ENCODE measurements at regions not wholly inside any gene's neighbourhood (a gene's known extent, or its start where the extent isn't known, plus 50 kb on each side); places are given as distances from the start of the nearest gene placed in this dataset.

DNA sequence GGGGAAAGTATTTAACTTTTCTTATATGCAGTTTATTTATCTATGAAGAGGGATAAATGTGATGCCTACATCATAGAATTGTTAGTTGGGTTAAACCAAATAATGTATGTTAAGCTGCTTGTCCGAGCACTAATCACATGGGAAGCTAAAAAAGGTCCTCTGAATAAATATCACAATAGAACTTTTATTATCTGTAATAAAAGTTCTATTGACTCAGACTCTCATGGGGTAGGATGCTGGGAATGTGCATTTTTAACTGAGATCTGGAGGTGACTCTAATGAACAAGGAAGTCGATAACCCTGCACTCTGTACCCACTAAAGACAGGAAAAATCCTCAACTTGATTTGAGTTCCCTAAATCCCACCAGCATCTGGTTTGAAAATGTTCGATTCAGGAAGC is 205.9 kb upstream of the IL12B start:
- no peaks in the 10 kb centered on the region for H3K27me3 ChIP-seq (replicated peaks in 1 of 2; ENCODE audit: control insufficient read depth in 2 of 2, insufficient read depth in 2 of 2, low read length in 1 of 2)
- ATAC-seq (no peak), FAIRE-seq (no peak), DNase-seq (ENCODE audit: low read depth, low spot score) (no peak)
- POLR2A ChIA-PET: no interaction called here
- no peaks in the 10 kb centered on the region for H3K4me1 ChIP-seq (ENCODE audit: control insufficient read depth, insufficient read depth, low read length)
- no TSS peak for BruUV-seq (replicated peaks)
- no peak overlapping the region for H3K4me2 ChIP-seq (ENCODE audit: control insufficient read depth, insufficient read depth)
- WGBS (ENCODE audit: insufficient coverage, insufficient replicate concordance, low lambda C conversion rate, missing lambda C conversion rate): 55% methylated on average over 3 of the region's 3 CpGs
- H3K9me3 ChIP-seq (replicated peaks; ENCODE audit: control insufficient read depth, insufficient read depth, low read length): no peaks in the 10 kb centered on the region; the same call in 2 of the 3 replicates
- SMC1A ChIA-PET (ENCODE audit: uncharacterized antibody, unreplicated experiment): interaction anchor here (0.7 to 1.0 kb wide), 2 partner anchors 13 to 169 kb away, joined by 3 read pairs; no protein-coding TSS in a partner anchor
- intact Hi-C loops (cut with micrococcal nuclease; ENCODE audit: unreplicated experiment): no loop called here
- CTCF ChIA-PET: interaction anchor here (0.6 to 1.0 kb wide), 2 partner anchors 41 to 44 kb away, joined by 3 read pairs; no protein-coding TSS in a partner anchor
- in situ Hi-C loops (cut with MboI): no loop called here
- TF ChIP-seq TCF7 (IDR thresholded peaks at IDR 0.05; ENCODE audit: borderline replicate concordance) (no peak), KAT2A (conservative IDR thresholded peaks at IDR 0.05; ENCODE audit: control insufficient read depth, low read depth, low read length) (no peak), LARP7 (IDR thresholded peaks at IDR 0.05) (no peak), HDGF (IDR thresholded peaks at IDR 0.05) (no peak), STAT3 (IDR thresholded peaks at IDR 0.05; ENCODE audit: low read depth, low read length) (no peak), POLR2AphosphoS2 (IDR thresholded peaks at IDR 0.05; ENCODE audit: low read depth, low read length) (no peak), BHLHE40 (IDR thresholded peaks at IDR 0.05; ENCODE audit: borderline replicate concordance in 1 of 2, low read depth in 2 of 2, low read length in 1 of 2) (no peak), CHD4 (IDR thresholded peaks at IDR 0.05) (no peak), NFXL1 (IDR thresholded peaks at IDR 0.05; ENCODE audit: borderline replicate concordance) (no peak), PAX8 (IDR thresholded peaks at IDR 0.05) (no peak), BRCA1 (IDR thresholded peaks at IDR 0.05; ENCODE audit: low read depth, low read length) (no peak), CBX3 (IDR thresholded peaks at IDR 0.05; ENCODE audit: borderline replicate concordance, low read depth) (no peak), MXI1 (IDR thresholded peaks at IDR 0.05; ENCODE audit: low read depth, low read length) (no peak), PAX5 (IDR thresholded peaks at IDR 0.05; ENCODE audit: borderline replicate concordance, low read depth, low read length) (no peak)
- TF ChIP-seq, protein P1, sequence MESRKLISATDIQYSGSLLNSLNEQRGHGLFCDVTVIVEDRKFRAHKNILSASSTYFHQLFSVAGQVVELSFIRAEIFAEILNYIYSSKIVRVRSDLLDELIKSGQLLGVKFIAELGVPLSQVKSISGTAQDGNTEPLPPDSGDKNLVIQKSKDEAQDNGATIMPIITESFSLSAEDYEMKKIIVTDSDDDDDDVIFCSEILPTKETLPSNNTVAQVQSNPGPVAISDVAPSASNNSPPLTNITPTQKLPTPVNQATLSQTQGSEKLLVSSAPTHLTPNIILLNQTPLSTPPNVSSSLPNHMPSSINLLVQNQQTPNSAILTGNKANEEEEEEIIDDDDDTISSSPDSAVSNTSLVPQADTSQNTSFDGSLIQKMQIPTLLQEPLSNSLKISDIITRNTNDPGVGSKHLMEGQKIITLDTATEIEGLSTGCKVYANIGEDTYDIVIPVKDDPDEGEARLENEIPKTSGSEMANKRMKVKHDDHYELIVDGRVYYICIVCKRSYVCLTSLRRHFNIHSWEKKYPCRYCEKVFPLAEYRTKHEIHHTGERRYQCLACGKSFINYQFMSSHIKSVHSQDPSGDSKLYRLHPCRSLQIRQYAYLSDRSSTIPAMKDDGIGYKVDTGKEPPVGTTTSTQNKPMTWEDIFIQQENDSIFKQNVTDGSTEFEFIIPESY (IDR thresholded peaks at IDR 0.05): no peak
- TF ChIP-seq, protein P2, sequence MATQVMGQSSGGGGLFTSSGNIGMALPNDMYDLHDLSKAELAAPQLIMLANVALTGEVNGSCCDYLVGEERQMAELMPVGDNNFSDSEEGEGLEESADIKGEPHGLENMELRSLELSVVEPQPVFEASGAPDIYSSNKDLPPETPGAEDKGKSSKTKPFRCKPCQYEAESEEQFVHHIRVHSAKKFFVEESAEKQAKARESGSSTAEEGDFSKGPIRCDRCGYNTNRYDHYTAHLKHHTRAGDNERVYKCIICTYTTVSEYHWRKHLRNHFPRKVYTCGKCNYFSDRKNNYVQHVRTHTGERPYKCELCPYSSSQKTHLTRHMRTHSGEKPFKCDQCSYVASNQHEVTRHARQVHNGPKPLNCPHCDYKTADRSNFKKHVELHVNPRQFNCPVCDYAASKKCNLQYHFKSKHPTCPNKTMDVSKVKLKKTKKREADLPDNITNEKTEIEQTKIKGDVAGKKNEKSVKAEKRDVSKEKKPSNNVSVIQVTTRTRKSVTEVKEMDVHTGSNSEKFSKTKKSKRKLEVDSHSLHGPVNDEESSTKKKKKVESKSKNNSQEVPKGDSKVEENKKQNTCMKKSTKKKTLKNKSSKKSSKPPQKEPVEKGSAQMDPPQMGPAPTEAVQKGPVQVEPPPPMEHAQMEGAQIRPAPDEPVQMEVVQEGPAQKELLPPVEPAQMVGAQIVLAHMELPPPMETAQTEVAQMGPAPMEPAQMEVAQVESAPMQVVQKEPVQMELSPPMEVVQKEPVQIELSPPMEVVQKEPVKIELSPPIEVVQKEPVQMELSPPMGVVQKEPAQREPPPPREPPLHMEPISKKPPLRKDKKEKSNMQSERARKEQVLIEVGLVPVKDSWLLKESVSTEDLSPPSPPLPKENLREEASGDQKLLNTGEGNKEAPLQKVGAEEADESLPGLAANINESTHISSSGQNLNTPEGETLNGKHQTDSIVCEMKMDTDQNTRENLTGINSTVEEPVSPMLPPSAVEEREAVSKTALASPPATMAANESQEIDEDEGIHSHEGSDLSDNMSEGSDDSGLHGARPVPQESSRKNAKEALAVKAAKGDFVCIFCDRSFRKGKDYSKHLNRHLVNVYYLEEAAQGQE (IDR thresholded peaks at IDR 0.05; ENCODE audit: low read depth, low read length): no peak
- no peak overlapping the region for H3K27ac ChIP-seq (ENCODE audit: control insufficient read depth, insufficient read depth)
- H3K9ac ChIP-seq (ENCODE audit: control insufficient read depth, insufficient read depth, low read length): no peak overlapping the region
- no peak overlapping the region for H3K4me3 ChIP-seq
- no peaks in the 10 kb centered on the region; a peak in 1 of 4 replicates for H3K36me3 ChIP-seq (ENCODE audit: control insufficient read depth in 2 of 2, insufficient read depth in 2 of 2, low read length in 1 of 2)
- no peak overlapping the region for H2AFZ ChIP-seq (ENCODE audit: control insufficient read depth, low read depth, low read length)
- H3K79me2 ChIP-seq (ENCODE audit: control insufficient read depth, insufficient read depth, low read length): no peaks in the 10 kb centered on the region
- RAD21 ChIA-PET (ENCODE audit: unreplicated experiment): no interaction called here
- H4K20me1 ChIP-seq (ENCODE audit: control insufficient read depth, insufficient read depth): no peaks in the 10 kb centered on the region

All from GM12878 (cell line).